Activated CD8-positive, alpha-beta memory T cell treated with anti-CD3 and anti-CD28 coated beads, Interleukin-2, amount 50 U/mL, for 48 hours (primary cell): ENCODE measurements at regions not wholly inside any gene's neighbourhood (a gene's known extent, or its start where the extent isn't known, plus 50 kb on each side); places are given as distances from the start of the nearest gene placed in this dataset.
"Not testable (repeated sequence)": the region's sequence is repeated elsewhere in the genome, so short reads cannot be mapped to it uniquely, and the experiment has no call there.

Experiments
- DNase-seq: peaks from one replicate; pipeline ENCODE4 v3.0.0-alpha.2; 2020

DNA sequence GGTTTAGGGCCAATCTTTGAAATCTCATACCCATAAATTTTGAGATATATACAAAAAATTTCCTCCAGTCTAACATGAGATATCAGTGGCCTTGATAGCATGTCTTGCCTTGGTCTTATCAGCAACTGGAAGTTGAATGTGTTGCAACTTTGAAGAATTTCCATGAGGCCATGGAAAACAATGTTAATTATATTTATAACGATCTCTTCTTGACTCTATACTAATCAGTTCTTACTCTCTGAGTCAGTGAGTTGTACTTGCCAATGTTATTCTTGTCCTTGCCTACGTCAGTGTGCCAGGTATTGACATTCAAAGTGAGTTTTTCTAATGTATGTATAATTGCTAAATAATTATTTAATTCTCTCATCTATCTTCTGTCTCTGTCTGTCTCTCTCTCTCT, 535.1 kb downstream of the KCNA4 start:
- no peak for DNase-seq

DNA sequence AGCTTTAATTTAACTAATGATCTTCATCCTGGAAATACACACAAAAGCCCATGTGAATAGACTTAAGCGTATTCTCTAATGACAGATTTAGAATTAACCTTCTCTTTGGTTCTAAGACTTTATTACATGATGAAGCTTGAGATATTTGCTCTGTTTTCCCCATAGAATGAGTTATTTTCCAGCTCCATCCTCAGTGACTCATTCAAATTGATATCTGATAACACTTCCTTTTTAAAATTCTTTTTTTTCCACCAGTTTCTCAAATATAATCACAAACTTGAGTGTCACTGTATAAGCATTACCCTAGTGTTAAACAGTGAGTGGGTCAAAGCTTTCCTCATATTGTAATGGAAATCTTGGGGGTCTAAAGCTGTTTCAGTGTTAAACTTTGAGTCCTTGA, 535.8 kb downstream of the KCNA4 start:
- no peak for DNase-seq

DNA sequence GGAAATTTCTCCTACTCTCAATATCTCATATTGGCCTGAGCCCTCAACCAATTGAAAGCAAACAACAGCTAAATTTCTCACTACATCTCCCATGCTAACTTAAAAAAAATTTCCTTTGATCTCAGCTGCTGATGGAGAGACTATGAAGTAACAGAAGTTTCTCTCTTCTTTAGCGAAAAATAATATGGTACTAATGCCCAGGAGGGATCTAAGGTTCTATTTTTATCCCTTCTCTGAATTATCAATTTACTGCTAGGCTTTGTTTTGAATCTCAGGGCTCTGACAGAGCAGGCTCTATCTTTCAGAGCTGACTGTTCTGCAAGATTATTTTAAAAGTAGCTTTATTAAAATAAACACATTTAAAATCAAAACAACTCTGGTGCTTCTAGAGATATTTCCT, 558.6 kb downstream of the KCNA4 start:
- no peak for DNase-seq

DNA sequence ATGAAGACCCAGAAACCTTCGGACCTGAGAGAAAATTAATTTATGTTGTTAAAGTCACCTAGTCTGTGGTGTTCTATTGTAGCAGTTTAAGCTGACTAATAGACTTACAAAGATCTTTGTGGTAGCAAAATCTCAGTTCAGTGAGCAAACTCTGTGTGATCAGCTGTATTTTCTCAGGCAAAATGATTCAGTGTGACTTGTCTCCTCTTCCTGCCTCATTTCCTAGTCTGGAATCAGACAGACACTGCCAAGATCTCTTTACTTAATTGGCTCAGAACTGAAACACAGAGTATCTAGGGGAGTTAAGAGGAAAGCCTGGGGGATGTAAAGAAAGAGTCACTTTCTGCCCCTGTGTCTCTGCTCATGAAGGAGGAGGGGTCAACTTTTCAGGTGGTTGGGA, 564.7 kb downstream of the KCNA4 start:
- DNase-seq, result no peak

DNA sequence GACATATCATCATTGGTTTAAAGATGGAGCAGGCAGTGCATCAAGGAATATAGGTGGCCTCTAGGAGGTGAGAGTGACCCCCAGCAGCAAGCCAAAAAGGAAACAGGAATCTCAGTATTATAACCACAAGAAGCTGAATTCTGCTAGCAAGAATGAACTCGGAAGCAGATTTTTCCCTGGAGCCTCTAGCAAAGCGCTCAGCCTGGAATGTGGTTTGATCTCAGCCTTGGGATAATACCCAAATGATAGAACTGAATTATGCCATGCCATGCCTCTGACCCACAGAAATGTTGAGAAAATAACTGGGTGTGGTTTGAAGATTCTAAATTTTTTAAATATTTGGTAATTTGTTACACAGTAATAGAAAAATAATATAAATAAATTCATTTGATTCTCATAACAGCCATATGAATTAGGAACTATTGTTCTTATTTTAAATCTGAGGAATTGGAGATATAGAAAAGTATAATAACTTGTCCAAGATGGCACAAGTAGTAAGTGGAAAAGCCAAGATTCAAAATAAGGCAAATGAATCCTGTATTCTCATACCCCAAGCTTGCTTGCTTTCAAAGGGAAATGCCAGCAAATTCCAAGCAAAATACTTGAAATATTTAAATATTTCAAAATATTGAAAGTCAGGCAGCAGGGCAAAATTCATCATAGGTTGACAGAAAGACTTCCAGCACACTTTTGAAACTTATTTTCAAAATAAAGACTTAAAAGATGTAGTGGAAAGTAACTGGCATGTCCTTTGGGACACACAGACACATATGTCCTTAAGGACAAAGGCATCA, 567.4 kb downstream of the KCNA4 start:
- DNase-seq, result no peak

DNA sequence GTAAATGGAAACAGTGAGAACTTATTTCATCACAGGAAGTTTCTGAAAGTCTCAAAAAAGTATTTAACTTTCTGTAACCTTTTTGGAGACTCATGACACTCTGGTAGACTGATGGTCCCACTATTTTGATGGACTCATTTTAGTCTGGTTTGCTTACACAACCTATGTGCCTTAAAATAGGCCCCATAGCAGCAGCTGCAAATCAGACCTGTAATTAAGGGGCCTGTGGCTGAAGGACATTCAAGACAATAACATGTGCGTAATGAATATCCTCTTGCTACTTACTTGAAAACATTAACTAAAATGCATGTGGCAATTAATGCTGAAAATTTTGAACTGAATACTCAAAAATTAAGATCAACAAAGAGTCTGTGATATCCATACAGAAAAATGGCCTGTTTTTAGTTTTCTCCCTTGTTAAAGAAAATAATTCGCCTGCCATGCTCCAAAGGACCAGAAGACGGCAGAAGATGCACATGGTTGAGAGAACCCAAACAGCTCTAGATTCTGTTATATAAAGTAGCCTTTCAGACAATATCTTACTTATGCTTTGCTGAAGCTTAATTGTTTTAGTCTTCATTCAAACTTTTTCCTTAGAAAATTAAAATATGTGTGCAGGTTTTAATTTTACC, 568.5 kb downstream of the KCNA4 start:
- DNase-seq, result no peak

DNA sequence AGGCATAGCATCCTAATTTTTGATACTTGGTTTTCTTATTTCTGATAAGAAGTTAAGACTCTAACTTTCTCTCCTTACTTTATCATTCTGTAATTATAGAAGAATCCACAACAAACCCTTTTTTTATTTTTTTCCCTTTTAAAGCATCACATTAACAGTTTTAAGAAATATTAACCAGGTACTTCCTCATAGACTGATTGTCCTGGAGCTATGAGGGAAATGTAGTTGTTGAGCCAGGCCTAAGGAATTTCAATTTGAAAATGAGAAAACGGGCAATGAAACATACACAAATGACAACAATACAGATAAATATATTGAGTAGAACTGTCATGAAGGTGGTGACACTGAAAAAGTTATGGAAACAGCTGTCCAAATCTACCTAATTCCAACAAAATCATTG, 569.0 kb downstream of the KCNA4 start:
- no peak for DNase-seq

DNA sequence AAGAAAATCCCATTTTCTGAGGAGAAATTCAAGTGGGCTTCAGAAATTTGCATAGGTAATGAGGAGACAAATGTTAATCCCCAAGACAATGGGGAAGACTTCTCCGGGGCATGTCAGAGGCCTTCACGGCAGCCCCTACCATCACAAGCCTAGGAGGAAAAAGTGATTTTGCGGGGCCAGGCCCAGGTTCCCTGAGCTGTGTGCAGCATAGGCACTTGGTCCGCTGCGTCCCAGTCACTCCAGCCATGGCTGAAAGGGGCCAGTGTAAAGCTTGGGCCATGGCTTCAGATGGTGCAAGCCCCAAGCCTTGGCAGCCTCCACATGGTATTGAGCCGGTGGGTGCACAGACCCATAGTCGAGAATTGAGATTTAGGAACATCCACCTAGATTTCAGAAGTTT, 570.7 kb downstream of the KCNA4 start:
- DNase-seq, result no peak

DNA sequence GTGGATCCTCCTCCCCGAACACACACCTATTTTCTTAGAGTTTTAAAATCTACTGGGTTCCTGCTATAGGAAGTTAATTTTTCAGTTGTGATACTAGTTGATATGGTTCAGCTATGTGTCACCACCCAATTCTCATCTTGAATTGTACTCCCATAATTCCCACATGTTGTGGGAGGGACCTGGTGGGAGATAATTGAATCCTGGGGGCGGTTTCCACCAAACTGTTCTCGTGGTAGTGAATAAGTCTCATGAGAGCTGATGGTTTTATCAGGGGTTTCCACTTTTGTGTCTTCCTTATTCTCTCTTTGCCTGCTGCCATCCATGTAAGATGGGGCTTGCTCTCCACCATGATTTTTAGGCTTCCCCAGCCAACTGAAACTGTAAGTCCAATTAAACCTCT, 571.6 kb downstream of the KCNA4 start:
- DNase-seq, result not testable (repeated sequence)

DNA sequence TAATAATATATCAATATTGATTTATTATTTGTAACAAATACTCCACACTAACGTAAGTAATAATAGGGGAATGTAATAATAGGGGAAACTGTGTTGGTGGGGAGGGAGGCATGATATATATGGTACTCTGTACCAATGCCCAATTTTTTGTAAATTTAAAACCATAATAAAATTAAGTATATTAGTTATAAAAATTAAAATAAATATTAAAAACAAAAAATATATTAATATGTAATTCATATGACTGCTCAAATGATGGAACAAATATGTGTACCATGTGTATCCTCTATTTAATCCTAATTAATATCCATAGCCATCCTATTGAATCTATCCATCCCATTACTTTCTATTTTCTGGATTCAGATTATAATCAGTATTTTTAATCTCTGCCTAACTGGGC, 578.0 kb downstream of the KCNA4 start:
- no peak for DNase-seq

DNA sequence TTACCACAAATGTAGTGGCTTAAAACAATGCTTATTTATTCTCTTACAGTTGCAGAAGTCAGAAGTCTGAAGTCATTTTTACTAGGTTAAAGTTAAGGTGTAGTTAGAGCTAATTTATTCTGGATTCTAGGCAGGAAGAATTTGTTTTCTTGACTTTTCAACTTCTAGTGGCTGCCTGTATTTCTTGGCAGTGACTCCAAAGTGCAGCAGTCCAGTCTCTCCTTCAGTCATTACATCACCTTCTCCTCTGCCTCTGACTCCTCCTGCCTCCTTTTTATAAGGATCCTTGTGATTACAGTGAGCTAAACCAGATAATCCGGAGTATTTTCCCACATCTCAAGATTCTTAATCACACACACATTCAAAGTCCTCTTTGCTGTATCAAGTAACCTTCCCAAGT, 581.4 kb downstream of the KCNA4 start:
- no peak for DNase-seq

DNA sequence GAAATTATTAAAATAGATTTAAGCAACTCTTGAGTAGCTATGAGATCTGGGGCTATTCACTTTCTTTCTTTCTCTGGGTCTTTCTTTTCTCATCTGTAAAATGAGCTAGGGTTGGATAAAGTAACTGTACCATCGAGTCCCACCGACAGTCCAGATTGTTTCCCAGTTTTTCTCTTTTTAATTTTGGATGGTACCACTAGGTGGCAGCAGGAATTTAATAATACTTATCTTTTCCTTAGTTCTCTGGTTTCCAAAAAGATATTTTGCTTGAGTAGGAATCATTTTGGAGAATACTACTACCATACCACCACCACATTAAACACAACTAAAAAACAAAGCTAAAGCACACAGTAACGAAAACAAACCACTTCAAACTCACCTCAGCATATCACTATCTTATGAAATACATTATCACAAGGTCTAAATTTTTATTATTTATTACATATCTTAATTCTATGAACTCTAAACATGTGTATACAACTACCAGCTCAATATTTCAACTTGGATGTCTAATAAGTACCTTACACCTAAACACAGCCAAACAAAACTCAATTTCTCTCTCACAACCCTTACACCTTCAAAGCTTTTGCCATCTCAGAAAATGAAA, 584.0 kb downstream of the KCNA4 start:
- DNase-seq, result no peak

DNA sequence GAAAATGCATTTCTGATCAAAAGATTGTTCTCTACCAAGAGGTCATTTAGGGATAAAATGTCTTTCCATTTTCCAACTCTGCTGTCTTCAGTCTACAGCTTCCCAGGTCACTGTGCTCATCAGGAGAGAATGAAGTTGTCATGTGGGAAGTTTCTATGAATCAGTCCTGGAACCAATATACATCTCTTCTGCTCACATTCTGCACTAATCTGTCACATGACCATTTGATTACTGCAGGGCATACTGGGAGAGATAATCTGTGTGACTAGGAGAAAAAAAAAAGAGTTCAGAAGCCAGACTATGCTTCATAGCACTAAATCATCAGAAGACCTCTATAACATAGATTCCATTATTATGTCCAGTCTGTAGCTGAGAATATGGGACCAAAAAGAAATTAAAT, 611.5 kb downstream of the KCNA4 start:
- no peak for DNase-seq

DNA sequence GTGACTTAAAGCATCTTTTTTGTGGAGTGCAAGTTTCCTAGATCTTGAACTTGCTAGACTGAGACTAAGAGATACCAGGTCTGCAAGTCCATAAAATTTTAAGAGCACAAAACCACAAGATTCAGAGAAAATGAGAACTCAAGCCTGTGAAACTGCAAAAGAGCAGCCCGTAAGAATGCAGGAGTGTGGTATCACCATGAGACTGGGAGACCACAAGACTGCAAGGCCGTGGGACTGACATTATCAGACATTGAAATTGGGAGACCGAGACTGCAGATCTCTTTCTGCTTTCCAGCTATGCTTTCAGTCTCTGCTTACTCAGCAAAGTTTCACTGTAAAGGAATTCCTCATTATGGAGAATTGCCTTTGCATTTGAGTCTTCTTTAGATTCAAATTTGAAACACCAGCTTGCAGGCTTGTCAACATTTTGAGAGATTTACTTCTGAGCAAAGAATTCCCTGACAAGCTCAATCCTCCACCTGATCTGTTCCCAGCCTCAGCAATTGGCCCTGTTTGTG, 621.2 kb downstream of the KCNA4 start:
- no peak for DNase-seq

DNA sequence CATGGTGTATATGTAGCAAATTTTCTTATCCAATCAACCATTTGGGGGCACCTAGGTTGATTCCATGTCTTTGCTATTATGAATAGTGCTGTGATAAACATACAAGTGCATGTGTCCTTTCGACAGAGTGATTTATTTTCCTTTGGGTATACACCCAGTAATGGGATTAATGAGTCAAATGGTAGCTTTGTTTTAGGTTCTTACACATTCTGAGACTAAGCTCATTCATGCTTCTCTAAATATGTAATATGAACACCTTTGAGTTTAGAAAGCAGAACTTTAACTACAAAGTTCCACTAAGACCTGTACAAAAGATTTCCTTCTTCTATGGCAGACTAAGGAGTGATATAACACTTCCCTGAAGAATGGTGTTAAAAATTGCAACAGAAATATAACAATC, 627.0 kb downstream of the KCNA4 start:
- DNase-seq, result no peak

DNA sequence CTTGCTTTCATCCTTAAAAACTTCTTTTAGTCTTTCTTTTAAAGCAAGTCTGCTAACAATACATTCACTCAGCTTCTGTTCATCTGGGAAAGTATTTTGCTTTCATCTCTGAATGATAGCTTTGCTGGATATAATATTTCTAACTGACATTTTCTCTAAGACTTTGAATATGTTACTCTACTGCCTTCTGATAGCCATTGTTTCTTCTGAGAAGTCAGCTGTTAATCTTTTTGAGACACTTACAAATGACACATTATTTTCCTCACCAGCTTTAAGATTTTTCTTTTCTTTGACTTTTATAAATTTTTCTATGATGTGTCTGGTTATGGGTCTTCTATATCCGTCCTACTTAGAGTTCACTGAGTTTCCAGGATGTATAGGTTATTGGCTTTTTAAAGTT, 643.1 kb downstream of the KCNA4 start:
- DNase-seq, result no peak

DNA sequence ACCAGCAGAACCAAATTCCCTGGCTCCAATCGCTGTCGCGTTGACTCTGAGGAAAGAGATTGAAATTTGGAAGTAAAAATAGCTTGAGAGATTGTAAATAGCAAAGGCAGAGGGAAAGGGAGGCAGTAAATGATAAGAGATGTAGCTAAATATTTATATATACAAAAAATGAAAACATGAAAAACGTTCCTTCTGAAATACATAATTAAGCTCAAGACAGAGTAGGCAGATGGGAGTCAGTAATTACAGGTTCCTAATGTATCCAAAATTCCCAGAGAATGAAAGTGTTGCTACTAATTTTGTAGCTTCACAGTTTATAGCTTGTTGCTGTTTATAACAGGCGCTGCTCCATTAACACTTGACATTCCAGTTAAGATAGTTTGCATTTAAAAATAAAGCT, 648.7 kb downstream of the KCNA4 start:
- no peak for DNase-seq

DNA sequence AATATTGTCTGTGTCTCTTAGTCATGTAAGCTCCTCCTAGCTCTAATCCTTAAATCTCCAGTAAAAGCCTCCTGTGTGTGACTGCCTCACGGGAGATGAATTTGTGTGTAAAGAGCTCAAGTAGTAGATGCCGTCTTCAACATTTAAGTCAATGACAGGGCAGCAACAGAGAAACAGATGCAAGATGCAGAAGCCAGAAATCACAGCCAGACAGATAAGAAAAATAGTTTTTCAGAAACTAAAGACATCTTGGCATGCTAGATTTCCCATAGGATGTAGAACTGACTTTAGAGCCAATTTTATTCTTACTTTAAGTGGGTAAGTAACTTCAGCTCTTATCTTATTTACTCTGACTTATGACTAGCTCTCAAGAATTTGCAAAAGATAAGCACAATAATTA, 652.8 kb downstream of the KCNA4 start:
- DNase-seq, result no peak

DNA sequence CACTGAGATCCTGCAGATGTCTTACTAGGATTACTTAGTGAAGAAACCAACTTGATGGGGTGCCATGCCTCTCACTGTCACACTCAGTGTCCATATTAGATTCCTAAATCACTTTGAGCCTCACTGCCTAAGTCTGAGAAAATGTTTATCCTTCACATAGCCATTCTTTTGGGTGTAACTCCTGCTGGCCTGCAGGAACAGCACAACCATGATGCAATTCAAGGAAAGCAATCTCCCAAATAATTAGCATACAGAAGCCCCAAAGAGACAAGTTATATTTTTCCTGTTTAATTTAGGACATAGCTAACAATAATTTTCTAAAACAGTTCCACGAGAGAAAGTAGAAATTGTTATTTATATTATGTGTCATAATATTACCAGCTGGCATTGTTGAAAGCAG, 655.5 kb downstream of the KCNA4 start:
- DNase-seq, result no peak

DNA sequence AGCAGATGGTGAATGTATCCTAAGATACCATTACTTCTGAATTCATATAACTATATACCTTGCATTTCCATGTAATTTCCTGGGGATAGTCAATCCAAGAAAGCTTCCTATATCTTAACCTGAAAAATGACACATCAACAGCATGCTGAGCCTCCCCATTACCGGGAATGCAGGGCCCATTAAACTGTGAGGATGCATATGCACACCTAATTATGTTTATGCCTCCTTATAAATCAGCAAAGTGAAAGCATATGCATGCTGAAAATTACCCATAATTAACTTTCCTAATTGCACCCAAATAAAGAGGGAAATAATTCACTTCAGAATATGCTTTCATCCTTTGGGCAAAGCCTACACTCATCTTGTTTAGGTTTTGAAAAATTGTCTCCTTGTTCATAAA, 663.0 kb downstream of the KCNA4 start:
- no peak for DNase-seq

DNA sequence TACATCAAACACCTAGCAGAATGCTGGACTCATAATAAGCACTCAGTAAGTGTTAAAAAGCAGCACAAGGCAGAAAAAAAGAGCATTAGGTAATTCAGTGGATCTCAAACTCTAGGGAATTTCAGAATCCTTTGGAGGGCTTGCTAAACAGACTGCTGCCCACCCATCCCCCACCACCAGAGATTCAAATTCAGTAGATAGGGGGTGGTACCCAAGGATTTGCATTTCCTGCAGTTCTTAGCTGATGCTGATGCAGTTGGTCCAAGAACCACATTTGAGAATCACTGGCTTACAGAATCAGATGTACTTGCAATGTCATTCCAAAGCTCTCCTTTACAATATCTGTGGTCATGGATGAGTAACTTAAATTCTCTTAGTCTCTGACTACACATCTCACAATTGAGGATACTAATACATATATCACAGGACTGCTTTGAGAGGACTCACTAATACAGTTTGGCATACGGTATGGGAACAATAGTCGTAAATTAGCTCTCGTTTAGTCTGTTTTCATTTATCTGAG, 664.5 kb downstream of the KCNA4 start:
- no peak for DNase-seq

DNA sequence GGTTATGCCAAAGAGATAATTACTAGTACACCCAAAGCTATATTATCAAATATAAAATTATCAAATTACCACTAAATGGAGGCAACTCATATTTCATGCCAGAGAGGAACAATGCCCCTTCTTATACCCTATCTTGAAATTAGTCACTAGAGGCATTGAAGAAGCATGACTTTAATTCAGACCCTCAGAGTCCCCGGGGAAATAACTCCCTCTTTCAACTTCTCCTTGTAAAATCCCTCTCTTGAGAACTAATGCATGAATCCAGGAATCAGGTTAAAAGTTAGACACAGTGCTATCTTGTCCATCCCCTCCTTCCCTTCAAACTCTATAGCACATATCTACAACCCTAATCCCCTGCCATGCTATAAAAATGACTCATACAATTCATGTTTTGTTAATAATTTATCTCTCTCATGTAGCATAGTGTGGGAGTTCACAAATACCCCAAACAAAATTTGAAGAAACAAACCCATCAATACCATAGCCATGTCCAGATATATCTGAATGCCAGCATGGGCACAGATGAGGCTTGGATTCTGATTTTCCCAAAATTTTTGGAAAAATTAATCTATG, 665.4 kb downstream of the KCNA4 start:
- no peak for DNase-seq

DNA sequence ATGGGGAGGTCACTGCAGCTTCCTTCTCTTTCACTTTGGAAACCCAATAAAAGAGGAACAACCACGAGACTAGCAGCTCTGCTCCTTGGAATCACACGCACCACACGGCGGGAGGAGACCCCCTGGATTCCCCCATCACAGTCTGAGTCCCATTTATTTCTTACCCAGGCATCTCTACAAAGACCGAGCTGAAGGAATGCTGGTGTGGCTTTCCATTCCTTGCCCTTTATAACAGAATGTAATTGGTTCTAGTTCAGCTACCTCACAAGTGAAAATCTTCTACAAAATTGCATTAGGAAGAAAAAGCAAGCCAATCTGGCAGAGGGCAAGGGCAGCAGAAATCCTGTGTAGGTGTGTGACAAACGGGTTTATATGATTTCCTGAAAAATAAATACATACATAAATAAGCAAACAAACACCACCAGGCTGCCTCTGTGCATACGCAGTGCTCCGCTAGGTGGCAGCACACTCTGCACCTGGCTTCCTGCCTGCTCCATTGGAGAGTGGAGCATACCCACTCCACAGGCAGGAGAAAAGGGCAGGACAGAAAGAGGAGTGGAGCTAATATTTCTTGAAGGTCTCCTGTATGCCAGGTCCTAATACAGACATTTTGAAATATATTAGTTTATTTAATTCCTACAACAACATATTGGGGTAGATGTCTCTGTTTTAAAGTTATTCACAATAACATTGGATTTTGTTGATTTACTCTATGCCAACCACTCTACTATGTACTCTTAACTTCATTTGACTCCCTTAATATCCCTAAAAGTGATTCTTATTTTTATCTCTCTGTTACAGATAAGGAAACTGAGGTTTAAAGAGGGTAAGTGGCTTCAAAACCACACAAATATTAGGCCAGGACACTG, 673.1 kb downstream of the KCNA4 start:
- DNase-seq, result peak; percentile 64
